OCI-LY1 (cell line): ENCODE measurements at regions not wholly inside any gene's neighbourhood (a gene's known extent, or its start where the extent isn't known, plus 50 kb on each side); places are given as distances from the start of the nearest gene placed in this dataset.
"Not testable (repeated sequence)": the region's sequence is repeated elsewhere in the genome, so short reads cannot be mapped to it uniquely, and the experiment has no call there.

Experiments
- H2AFZ ChIP-seq: fragments of 200-600 bp; sonication (generic), shearing (Covaris generic); 2 replicates; pipeline ENCODE4 v1.6.0; 2014; ENCODE audit warnings: antibody characterized with exemption, mild to moderate bottlenecking, low read length
- H3F3A ChIP-seq: fragments of 200-600 bp; sonication (generic), shearing (Covaris generic); 2 replicates; pipeline ENCODE4 v1.6.0; 2014; ENCODE audit warnings: mild to moderate bottlenecking, antibody characterized with exemption, low read length, moderate library complexity; ENCODE audit not compliant: insufficient read depth
- H3K27ac ChIP-seq: fragments of 200-600 bp; sonication (generic); 2 replicates; pipeline ENCODE4 v1.5.1; 2014; ENCODE audit warnings: low read length, mixed run types, mild to moderate bottlenecking, low read depth; ENCODE audit not compliant: poor library complexity, severe bottlenecking
- H3K27me3 ChIP-seq: fragments of 200-600 bp; sonication (generic); 2 replicates; pipeline ENCODE4 v1.6.0; 2014; ENCODE audit warnings: antibody characterized with exemption, mild to moderate bottlenecking, low read length, moderate library complexity; ENCODE audit not compliant: insufficient read depth
- H3K36me3 ChIP-seq: fragments of 200-600 bp; sonication (generic); 2 replicates; pipeline ENCODE4 v1.6.1; 2014; ENCODE audit warnings: mild to moderate bottlenecking, antibody characterized with exemption, low read length, moderate library complexity, mixed read lengths; ENCODE audit not compliant: insufficient read depth
- H3K4me1 ChIP-seq: fragments of 200-600 bp; sonication (generic); 2 replicates; pipeline ENCODE4 v1.5.1; 2014; ENCODE audit warnings: mild to moderate bottlenecking, low read length, moderate library complexity; ENCODE audit not compliant: insufficient read depth, severe bottlenecking
- H3K4me2 ChIP-seq: fragments of 200-600 bp; sonication (generic), shearing (Covaris generic); 2 replicates; pipeline ENCODE4 v1.6.1; 2014; ENCODE audit warnings: low read length
- H3K4me3 ChIP-seq: fragments of 200-600 bp; sonication (generic); 2 replicates; pipeline ENCODE4 v1.5.1; 2014; ENCODE audit warnings: low read length, low read depth, mild to moderate bottlenecking, mixed read lengths; ENCODE audit not compliant: poor library complexity, severe bottlenecking
- H3K79me2 ChIP-seq: fragments of 200-600 bp; shearing (Covaris generic); 2 replicates; pipeline ENCODE4 v1.6.1; 2016; ENCODE audit warnings: mixed run types, low read length, mixed read lengths; ENCODE audit not compliant: insufficient read depth
- H3K9ac ChIP-seq: fragments of 200-600 bp; sonication (generic), shearing (Covaris generic); 2 replicates; pipeline ENCODE4 v1.6.1; 2014; ENCODE audit warnings: mild to moderate bottlenecking, low read length, mixed read lengths
- H3K9me2 ChIP-seq: fragments of 200-600 bp; sonication (generic), shearing (Covaris generic); 2 replicates; pipeline ENCODE4 v1.6.1; 2014; ENCODE audit warnings: low read depth, mild to moderate bottlenecking, low read length, mixed read lengths
- H3K9me3 ChIP-seq: fragments of 200-600 bp; shearing (Covaris generic); 2 replicates; pipeline ENCODE4 v1.6.1; 2014; ENCODE audit warnings: low read length, mixed read lengths
- H4K20me1 ChIP-seq: fragments of 200-600 bp; sonication (generic), shearing (Covaris generic); 2 replicates; pipeline ENCODE4 v1.6.0; 2016; ENCODE audit warnings: mild to moderate bottlenecking, low read length; ENCODE audit not compliant: insufficient read depth
- EZH2 ChIP-seq: fragments of 200-600 bp; sonication (generic), shearing (Covaris generic); IDR thresholded peaks from 2 replicates; pipeline ENCODE4 v1.8.0; 2017; ENCODE audit warnings: borderline replicate concordance, mixed run types, mild to moderate bottlenecking, antibody characterized with exemption, low read length, moderate library complexity, mixed read lengths
- TF ChIP-seq, protein P1 (sequence below): fragments of 200-600 bp; sonication (generic), shearing (Covaris generic); IDR thresholded peaks from 2 replicates; pipeline ENCODE4 v1.5.1; 2017; ENCODE audit warnings: mild to moderate bottlenecking, antibody characterized with exemption, low read length, moderate library complexity, mixed read lengths

DNA sequence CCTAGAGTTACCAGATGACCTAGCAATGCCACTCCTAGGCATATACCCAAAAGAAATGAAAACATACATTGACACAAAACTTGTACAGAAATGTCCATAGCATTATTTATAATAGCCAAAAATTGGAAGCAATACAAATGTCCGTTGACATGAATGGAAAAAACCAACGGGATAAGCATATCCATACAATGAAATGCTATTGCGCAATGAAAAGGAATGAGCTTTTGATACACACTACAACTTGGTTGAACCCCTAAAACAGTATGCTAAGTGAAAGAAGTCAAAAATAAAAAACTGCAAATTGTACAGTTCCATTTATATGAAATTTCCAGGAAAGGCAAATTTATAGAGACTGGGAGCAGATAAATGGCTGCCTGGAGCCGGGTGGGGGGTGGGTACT, 90.6 kb upstream of the G2E3 start:
- Histone ChIP-seq H2AFZ (no peak overlapping the region), H3K4me3 (no peak overlapping the region), H3K4me2 (no peak overlapping the region), H3K79me2 (no peaks in the 10 kb centered on the region), H3F3A (no peaks in the 10 kb centered on the region), H3K27ac (no peak overlapping the region), H3K36me3 (no peaks in the 10 kb centered on the region), H3K9ac (no peak overlapping the region), H3K9me3 (no peaks in the 10 kb centered on the region), H3K4me1 (no peaks in the 10 kb centered on the region), H4K20me1 (no peaks in the 10 kb centered on the region), H3K27me3 (no peaks in the 10 kb centered on the region), H3K9me2 (no peaks in the 10 kb centered on the region)
- no peak for TF ChIP-seq EZH2
- TF ChIP-seq, protein P1, sequence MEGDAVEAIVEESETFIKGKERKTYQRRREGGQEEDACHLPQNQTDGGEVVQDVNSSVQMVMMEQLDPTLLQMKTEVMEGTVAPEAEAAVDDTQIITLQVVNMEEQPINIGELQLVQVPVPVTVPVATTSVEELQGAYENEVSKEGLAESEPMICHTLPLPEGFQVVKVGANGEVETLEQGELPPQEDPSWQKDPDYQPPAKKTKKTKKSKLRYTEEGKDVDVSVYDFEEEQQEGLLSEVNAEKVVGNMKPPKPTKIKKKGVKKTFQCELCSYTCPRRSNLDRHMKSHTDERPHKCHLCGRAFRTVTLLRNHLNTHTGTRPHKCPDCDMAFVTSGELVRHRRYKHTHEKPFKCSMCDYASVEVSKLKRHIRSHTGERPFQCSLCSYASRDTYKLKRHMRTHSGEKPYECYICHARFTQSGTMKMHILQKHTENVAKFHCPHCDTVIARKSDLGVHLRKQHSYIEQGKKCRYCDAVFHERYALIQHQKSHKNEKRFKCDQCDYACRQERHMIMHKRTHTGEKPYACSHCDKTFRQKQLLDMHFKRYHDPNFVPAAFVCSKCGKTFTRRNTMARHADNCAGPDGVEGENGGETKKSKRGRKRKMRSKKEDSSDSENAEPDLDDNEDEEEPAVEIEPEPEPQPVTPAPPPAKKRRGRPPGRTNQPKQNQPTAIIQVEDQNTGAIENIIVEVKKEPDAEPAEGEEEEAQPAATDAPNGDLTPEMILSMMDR: no peak

DNA sequence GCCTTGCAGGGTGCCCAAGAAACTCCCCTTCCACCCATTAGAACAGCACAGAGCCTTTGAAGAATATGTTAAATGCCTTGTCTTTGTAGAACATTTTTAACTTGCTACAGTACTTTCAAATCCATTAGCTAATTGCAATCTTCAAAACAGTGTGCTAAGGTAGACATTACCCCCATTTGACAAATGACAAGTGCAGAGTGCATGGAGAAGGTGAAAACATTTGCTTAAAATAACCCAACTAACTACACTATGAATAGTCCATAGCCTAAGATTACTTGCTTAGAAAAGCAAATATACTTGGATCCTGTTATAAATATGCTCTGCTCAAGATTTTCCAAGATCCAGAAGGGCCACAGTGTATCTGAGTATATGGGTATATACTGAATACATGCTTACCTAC, 87.0 kb upstream of the G2E3 start:
- no peak overlapping the region for H3K9ac ChIP-seq
- H2AFZ ChIP-seq: no peak overlapping the region
- H3K4me2 ChIP-seq: no peak overlapping the region
- no peaks in the 10 kb centered on the region for H3F3A ChIP-seq
- no peak overlapping the region for H3K27ac ChIP-seq
- no peaks in the 10 kb centered on the region for H3K9me3 ChIP-seq
- TF ChIP-seq, protein P1: no peak
- no peak for TF ChIP-seq EZH2
- no peaks in the 10 kb centered on the region for H3K36me3 ChIP-seq
- no peak overlapping the region for H3K4me3 ChIP-seq
- no peaks in the 10 kb centered on the region for H3K4me1 ChIP-seq
- H3K9me2 ChIP-seq: no peaks in the 10 kb centered on the region
- no peaks in the 10 kb centered on the region for H3K79me2 ChIP-seq
- no peaks in the 10 kb centered on the region for H4K20me1 ChIP-seq
- no peaks in the 10 kb centered on the region for H3K27me3 ChIP-seq

DNA sequence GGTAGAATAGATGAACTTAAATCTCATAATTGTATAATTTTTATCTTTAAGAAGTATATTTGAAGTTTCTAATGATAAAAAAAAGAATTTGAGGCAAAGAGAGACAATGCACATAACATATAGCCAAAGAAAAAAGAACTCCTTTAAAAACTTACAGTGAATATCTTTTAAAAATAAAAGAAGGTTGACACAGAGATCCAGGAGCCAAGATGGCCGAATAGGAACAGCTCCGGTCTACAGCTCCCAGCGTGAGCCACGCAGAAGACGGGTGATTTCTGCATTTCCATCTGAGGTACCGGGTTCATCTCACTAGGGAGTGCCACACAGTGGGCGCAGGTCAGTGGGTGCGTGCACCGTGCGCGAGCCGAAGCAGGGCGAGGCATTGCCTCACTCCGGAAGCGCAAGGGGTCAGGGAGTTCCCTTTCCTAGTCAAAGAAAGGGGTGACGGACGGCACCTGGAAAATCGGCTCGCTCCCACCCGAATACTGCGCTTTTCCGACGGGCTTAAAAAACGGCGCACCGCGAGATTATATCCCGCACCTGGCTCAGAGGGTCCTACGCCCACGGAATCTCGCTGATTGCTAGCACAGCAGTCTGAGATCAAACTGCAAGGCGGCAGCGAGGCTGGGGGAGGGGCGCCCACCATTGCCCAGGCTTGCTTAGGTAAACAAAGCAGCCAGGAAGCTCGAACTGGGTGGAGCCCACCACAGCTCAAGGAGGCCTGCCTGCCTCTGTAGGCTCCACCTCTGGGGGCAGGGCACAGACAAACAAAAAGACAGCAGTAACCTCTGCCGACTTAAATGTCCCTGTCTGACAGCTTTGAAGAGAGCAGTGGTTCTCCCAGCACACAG, 84.9 kb upstream of the G2E3 start:
- H3K4me1 ChIP-seq, H2AFZ ChIP-seq, H3F3A ChIP-seq, H3K27me3 ChIP-seq, H3K27ac ChIP-seq, H3K4me3 ChIP-seq, H3K9me2 ChIP-seq, H3K79me2 ChIP-seq, H3K9me3 ChIP-seq, H3K4me2 ChIP-seq, H3K36me3 ChIP-seq, H3K9ac ChIP-seq, H4K20me1 ChIP-seq: not testable (repeated sequence)

DNA sequence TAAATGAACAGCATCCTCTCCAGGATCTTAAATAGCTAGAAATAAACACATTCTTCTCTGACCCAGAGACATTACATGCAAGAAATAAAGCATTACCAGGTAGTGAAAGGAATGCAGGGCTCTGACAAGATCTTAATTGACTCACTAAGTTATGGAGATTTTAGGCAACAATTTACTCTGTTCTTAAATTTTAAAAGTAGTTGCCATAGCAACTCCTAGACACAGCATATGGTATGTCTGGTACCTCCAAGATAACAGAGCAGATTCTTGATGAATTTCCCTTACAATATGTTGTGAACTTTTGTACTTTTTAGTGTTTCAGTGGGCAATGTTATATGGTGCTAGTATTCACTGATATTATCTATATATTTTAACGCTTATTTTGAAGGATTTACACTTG, 76.7 kb upstream of the G2E3 start:
- Histone ChIP-seq H4K20me1 (no peaks in the 10 kb centered on the region), H3K4me1 (no peaks in the 10 kb centered on the region), H3K27ac (no peak overlapping the region), H2AFZ (no peak overlapping the region), H3K9me2 (no peaks in the 10 kb centered on the region), H3F3A (no peaks in the 10 kb centered on the region), H3K4me2 (no peak overlapping the region), H3K79me2 (no peaks in the 10 kb centered on the region), H3K9me3 (no peaks in the 10 kb centered on the region), H3K36me3 (no peaks in the 10 kb centered on the region), H3K4me3 (no peak overlapping the region), H3K9ac (no peak overlapping the region), H3K27me3 (no peaks in the 10 kb centered on the region)
- no peak for TF ChIP-seq EZH2
- TF ChIP-seq, protein P1: no peak
